SK-N-SH treated with all-trans-retinoic acid at 6 μM for 48 hours (cell line): ENCODE measurements at regions not wholly inside any gene's neighbourhood (a gene's known extent, or its start where the extent isn't known, plus 50 kb on each side); places are given as distances from the start of the nearest gene placed in this dataset.

Experiments
- ATAC-seq: fragments of 200-7000 bp; cut with Tn5 transposase; 3 replicates; pipeline ENCODE4 v1.9.1; 2020; ENCODE audit warnings: mild to moderate bottlenecking, moderate library complexity
- BACH2 ChIP-seq: fragments of 250-450 bp; sonication (Bioruptor Pico); IDR thresholded peaks from 2 replicates; pipeline ENCODE4 v1.9.0; 2021; ENCODE audit warnings: mild to moderate bottlenecking, borderline replicate concordance
- CSRNP3 ChIP-seq: fragments of 250-450 bp; sonication (Bioruptor Pico); IDR thresholded peaks from 2 replicates; pipeline ENCODE4 v1.5.1; 2021; ENCODE audit warnings: mild to moderate bottlenecking, moderate library complexity
- ESRRG ChIP-seq: fragments of 250-450 bp; sonication (Bioruptor Pico); IDR thresholded peaks from 2 replicates; pipeline ENCODE4 v1.6.1; 2021; ENCODE audit warnings: mild to moderate bottlenecking
- GLIS3 ChIP-seq: fragments of 250-450 bp; sonication (Bioruptor Pico); IDR thresholded peaks from 2 replicates; pipeline ENCODE4 v1.5.0; 2020; ENCODE audit warnings: mild to moderate bottlenecking, moderate library complexity
- OSR1 ChIP-seq: fragments of 250-450 bp; sonication (Bioruptor Pico); IDR thresholded peaks from 2 replicates; pipeline ENCODE4 v1.8.0; 2022; ENCODE audit warnings: moderate library complexity, mild to moderate bottlenecking, inconsistent platforms
- RARB ChIP-seq: fragments of 250-450 bp; sonication (Bioruptor Pico); IDR thresholded peaks from 2 replicates; pipeline ENCODE4 v1.8.0; 2021; ENCODE audit warnings: mild to moderate bottlenecking, moderate library complexity
- SNAI2 ChIP-seq: fragments of 250-450 bp; sonication (Bioruptor Pico); IDR thresholded peaks from 2 replicates; pipeline ENCODE4 v1.5.0; 2020; ENCODE audit warnings: mild to moderate bottlenecking, moderate library complexity
- TCF4 ChIP-seq: fragments of 250-450 bp; sonication (Bioruptor Pico); IDR thresholded peaks from 2 replicates; pipeline ENCODE4 v1.8.0; 2021; ENCODE audit warnings: mild to moderate bottlenecking, moderate library complexity, borderline replicate concordance
- TOX ChIP-seq: fragments of 250-450 bp; sonication (Bioruptor Pico); IDR thresholded peaks from 2 replicates; pipeline ENCODE4 v1.8.0; 2021; ENCODE audit warnings: mild to moderate bottlenecking, moderate library complexity, borderline replicate concordance
- ZC3H10 ChIP-seq: fragments of 250-450 bp; sonication (Bioruptor Pico); IDR thresholded peaks from 2 replicates; pipeline ENCODE4 v1.5.1; 2021; ENCODE audit warnings: mild to moderate bottlenecking, moderate library complexity
- ZFP3 ChIP-seq: fragments of 250-450 bp; sonication (Bioruptor Pico); IDR thresholded peaks from 2 replicates; pipeline ENCODE4 v1.5.0; 2020; ENCODE audit warnings: mild to moderate bottlenecking, moderate library complexity
- ZNF565 ChIP-seq: fragments of 450-650 bp; formaldehyde crosslinking; conservative IDR thresholded peaks from 2 replicates; pipeline ENCODE4 v1.5.0; 2020; ENCODE audit warnings: low read depth, mild to moderate bottlenecking, moderate library complexity
- ZNF70 ChIP-seq: fragments of 450-650 bp; formaldehyde crosslinking; IDR thresholded peaks from 2 replicates; pipeline ENCODE4 v1.5.0; 2020; ENCODE audit warnings: mild to moderate bottlenecking, moderate library complexity
- TF ChIP-seq, protein P1 (sequence below): fragments of 250-450 bp; sonication (Bioruptor Pico); IDR thresholded peaks from 2 replicates; pipeline ENCODE4 v1.8.0; 2021; ENCODE audit warnings: low read depth, mild to moderate bottlenecking, moderate library complexity, borderline replicate concordance
- TF ChIP-seq, protein P2 (sequence below): fragments of 250-450 bp; sonication (Bioruptor Pico); IDR thresholded peaks from 2 replicates; pipeline ENCODE4 v1.8.0; 2020; ENCODE audit warnings: mild to moderate bottlenecking, moderate library complexity, borderline replicate concordance
- TF ChIP-seq, protein P3 (sequence below): fragments of 250-450 bp; sonication (Bioruptor Pico); IDR thresholded peaks from 2 replicates; pipeline ENCODE4 v1.5.0; 2020; ENCODE audit warnings: mild to moderate bottlenecking, moderate library complexity

DNA sequence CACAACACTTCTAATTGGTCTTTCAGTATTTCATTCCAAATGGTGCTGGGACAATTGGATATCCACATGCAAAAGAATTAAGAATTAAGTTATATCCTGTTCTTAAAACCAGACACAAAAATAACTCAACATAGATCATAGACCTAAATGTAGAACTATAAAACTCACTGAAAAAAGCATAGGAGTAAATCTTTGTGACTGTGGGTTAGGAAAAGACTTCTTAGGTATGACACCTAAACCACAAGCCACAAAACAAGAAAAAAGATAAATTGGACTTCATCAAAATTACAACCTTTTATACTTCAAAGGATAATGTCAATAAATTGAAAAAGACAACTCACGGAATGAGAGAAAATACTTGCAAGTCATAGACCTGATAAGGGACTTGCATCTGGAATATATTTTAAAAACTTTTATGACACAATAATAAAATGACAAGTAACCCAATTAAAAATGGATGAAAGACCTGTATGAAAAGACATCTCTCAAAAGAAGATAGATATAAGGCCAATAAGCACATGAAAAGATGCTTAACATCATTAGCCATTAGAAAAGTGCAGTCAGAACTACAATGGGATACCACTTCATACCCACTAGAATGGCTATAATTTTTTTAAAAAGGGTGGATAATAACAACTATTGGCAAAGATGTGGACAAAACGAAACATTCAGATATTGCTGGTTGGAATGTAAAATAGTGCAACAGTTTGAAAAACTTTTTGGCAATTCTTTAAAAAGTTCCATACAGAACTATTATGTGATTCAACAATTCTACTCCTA is 72.5 kb upstream of the SLC38A4 start:
- TF ChIP-seq TOX (CRISPR knock-in tag), result peak; percentile 86
- TF ChIP-seq ZFP3 (CRISPR knock-in tag), result no peak
- TF ChIP-seq ZC3H10 (CRISPR knock-in tag), result peak; percentile 37; the same call in 1 of the 2 replicates
- peak; percentile 74 for ATAC-seq

- TF ChIP-seq ZC3H10 (CRISPR knock-in tag) (no peak), TOX (CRISPR knock-in tag) (no peak), CSRNP3 (CRISPR knock-in tag) (no peak), ESRRG (CRISPR knock-in tag) (no peak), ZNF565 (CRISPR knock-in tag) (no peak), RARB (CRISPR knock-in tag) (no peak), TCF4 (CRISPR knock-in tag) (no peak)
- TF ChIP-seq, protein P1, sequence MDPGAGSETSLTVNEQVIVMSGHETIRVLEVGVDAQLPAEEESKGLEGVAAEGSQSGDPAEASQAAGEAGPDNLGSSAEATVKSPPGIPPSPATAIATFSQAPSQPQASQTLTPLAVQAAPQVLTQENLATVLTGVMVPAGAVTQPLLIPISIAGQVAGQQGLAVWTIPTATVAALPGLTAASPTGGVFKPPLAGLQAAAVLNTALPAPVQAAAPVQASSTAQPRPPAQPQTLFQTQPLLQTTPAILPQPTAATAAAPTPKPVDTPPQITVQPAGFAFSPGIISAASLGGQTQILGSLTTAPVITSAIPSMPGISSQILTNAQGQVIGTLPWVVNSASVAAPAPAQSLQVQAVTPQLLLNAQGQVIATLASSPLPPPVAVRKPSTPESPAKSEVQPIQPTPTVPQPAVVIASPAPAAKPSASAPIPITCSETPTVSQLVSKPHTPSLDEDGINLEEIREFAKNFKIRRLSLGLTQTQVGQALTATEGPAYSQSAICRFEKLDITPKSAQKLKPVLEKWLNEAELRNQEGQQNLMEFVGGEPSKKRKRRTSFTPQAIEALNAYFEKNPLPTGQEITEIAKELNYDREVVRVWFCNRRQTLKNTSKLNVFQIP (CRISPR knock-in tag), result no peak
- TF ChIP-seq, protein P2, sequence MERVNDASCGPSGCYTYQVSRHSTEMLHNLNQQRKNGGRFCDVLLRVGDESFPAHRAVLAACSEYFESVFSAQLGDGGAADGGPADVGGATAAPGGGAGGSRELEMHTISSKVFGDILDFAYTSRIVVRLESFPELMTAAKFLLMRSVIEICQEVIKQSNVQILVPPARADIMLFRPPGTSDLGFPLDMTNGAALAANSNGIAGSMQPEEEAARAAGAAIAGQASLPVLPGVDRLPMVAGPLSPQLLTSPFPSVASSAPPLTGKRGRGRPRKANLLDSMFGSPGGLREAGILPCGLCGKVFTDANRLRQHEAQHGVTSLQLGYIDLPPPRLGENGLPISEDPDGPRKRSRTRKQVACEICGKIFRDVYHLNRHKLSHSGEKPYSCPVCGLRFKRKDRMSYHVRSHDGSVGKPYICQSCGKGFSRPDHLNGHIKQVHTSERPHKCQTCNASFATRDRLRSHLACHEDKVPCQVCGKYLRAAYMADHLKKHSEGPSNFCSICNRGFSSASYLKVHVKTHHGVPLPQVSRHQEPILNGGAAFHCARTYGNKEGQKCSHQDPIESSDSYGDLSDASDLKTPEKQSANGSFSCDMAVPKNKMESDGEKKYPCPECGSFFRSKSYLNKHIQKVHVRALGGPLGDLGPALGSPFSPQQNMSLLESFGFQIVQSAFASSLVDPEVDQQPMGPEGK, result no peak
- ATAC-seq, result no peak
Observed at GRCh38 chr12:46898989-46899388, 73.2 kb upstream of the SLC38A4 start.

DNA sequence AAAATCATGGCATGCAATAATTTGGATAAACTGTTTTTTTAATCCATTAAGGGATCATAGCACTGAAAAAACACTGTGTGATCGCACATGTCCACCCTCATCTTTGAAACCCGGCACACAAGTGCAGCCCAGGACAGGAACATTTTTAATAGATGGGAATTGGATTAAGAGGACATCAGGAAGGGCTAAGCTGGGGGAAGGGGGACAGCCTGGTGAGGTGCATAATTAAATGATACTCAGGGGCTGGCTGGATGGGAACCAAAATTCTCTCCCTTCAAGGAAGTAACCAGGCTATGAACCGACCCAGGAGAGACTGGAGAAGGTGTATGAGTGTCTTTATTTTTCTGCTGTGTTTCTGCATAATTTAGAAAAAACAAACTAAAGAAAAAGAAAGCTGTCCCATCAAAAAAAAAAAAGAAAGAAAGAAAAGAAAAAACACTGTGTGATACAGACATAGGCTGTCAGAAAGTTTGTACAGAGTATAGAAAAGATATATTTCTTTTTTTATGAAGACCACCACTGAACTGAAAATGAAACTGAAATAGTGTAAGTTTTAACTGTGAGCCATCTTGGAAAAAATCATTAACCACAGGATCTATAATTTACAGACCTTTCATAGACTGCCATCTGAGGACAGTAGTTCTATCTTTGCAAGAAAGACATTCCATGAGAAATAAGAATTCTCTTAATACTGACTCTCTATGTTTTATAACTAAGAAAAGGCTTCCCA is 75.1 kb upstream of the SLC38A4 start:
- ATAC-seq, result no peak
- TF ChIP-seq ZNF565 (CRISPR knock-in tag) (no peak), BACH2 (CRISPR knock-in tag) (no peak)

DNA sequence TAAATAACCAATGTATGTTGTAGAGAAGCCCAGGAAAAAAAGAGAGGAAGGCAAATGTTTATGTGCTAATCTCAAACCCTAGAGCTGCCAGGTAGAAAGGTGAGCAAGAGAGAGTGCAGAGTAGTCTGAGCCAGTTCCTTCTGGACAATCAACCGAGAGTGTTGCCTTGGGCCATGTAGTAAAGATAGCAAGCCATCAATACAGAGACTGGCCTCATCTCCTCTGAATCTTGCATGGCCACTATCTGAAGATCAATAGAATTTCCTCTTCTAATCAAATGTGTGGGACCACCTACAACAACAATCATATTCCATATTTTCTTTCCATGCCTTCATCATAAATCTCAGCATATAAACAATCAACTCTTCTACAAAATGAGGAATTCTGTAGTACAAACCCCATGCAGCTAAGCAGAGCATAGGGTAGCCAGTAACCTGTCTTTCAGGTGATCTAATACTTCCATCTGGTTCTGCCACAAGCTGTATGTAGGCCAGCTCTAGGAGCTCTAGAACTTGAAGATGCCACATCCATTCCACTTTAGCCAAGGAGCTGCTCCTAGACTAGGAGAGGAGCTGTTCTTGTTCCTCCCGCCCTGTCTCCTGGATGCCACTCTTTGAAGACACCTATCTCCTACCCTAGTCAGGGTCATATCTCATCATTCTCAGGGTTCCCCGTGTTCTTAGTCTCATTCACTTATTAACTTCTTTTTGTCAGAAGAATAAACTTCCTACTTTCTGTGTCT is 75.8 kb upstream of the SLC38A4 start:
- ATAC-seq, result no peak
- TF ChIP-seq, protein P3, sequence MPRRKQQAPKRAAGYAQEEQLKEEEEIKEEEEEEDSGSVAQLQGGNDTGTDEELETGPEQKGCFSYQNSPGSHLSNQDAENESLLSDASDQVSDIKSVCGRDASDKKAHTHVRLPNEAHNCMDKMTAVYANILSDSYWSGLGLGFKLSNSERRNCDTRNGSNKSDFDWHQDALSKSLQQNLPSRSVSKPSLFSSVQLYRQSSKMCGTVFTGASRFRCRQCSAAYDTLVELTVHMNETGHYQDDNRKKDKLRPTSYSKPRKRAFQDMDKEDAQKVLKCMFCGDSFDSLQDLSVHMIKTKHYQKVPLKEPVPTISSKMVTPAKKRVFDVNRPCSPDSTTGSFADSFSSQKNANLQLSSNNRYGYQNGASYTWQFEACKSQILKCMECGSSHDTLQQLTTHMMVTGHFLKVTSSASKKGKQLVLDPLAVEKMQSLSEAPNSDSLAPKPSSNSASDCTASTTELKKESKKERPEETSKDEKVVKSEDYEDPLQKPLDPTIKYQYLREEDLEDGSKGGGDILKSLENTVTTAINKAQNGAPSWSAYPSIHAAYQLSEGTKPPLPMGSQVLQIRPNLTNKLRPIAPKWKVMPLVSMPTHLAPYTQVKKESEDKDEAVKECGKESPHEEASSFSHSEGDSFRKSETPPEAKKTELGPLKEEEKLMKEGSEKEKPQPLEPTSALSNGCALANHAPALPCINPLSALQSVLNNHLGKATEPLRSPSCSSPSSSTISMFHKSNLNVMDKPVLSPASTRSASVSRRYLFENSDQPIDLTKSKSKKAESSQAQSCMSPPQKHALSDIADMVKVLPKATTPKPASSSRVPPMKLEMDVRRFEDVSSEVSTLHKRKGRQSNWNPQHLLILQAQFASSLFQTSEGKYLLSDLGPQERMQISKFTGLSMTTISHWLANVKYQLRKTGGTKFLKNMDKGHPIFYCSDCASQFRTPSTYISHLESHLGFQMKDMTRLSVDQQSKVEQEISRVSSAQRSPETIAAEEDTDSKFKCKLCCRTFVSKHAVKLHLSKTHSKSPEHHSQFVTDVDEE (CRISPR knock-in tag), result no peak
- TF ChIP-seq GLIS3 (no peak), TOX (CRISPR knock-in tag) (no peak), TCF4 (CRISPR knock-in tag) (no peak)

DNA sequence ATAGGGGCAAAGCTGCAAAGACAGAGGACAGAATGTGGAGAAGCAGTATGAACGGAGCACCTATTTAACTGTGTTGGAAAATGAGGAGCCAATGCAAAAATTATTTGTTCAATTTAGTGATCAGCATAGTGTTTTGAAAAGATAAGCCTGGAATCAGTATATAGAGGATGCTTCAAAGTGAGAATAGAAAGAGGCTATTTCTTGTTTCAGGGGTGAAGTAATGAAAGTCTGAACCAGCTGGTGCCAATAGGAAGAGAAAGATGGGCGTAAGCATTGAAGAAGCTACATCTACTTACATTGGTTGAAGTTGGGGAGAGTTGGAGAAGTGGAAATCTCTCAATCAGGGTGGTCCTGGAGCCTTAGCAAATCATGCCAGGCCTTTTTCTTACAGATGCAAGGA is 77.3 kb upstream of the SLC38A4 start:
- TF ChIP-seq OSR1 (CRISPR knock-in tag) (no peak), ZNF70 (CRISPR knock-in tag) (no peak), SNAI2 (no peak), TCF4 (CRISPR knock-in tag) (no peak), GLIS3 (no peak)
- no peak for ATAC-seq
